NT2/D1 (cell line): ENCODE measurements at regions not wholly inside any gene's neighbourhood (a gene's known extent, or its start where the extent isn't known, plus 50 kb on each side); places are given as distances from the start of the nearest gene placed in this dataset.

ENCODE experiments used
- DNase-seq: peaks from one replicate; pipeline ENCODE4 v3.0.0-alpha.2; 2011; ENCODE audit warnings: low read depth, low spot score
- H3K27me3 ChIP-seq: 2 replicates; pipeline ENCODE4 v1.6.0; 2011; ENCODE audit warnings: mild to moderate bottlenecking; ENCODE audit not compliant: insufficient read length, insufficient read depth
- H3K36me3 ChIP-seq: 2 replicates; pipeline ENCODE4 v1.6.1; 2011; ENCODE audit warnings: mild to moderate bottlenecking, low read length, mixed read lengths; ENCODE audit not compliant: insufficient read depth, insufficient read length
- H3K4me1 ChIP-seq: 2 replicates; pipeline ENCODE4 v1.5.1; 2011; ENCODE audit not compliant: insufficient read depth, insufficient read length
- H3K4me3 ChIP-seq: 2 replicates; pipeline ENCODE4 v1.5.1; 2011; ENCODE audit warnings: low read depth; ENCODE audit not compliant: insufficient read length
- H3K9ac ChIP-seq: 2 replicates; pipeline ENCODE4 v1.6.0; 2011; ENCODE audit warnings: low read depth; ENCODE audit not compliant: insufficient read length
- H3K9me3 ChIP-seq: 2 replicates; pipeline ENCODE4 v1.5.1; 2011; ENCODE audit warnings: mild to moderate bottlenecking, low read length; ENCODE audit not compliant: insufficient read depth
- SUZ12 ChIP-seq: IDR thresholded peaks from 2 replicates; pipeline ENCODE4 v1.6.1; 2011; ENCODE audit not compliant: insufficient read length, insufficient read depth; ENCODE audit errors: extremely low read depth
- YY1 ChIP-seq: IDR thresholded peaks from 2 replicates; pipeline ENCODE4 v1.6.1; 2011; ENCODE audit not compliant: insufficient read length, insufficient read depth
- ZNF274 ChIP-seq: IDR thresholded peaks from 2 replicates; pipeline ENCODE4 v1.6.1; 2011; ENCODE audit warnings: mild to moderate bottlenecking, low read depth, low read length

- H3K4me1 ChIP-seq: no peaks in the 10 kb centered on the region
- H3K4me3 ChIP-seq: no peak overlapping the region
- no peaks in the 10 kb centered on the region for H3K27me3 ChIP-seq
Observed at GRCh38 chr21:41037212-41037611, 130.7 kb upstream of the BACE2 start.

GRCh38 chr21:41037936-41038335, 130.0 kb upstream of the BACE2 start:
- Histone ChIP-seq H3K4me3 (no peak overlapping the region), H3K4me1 (no peaks in the 10 kb centered on the region), H3K9me3 (no peaks in the 10 kb centered on the region), H3K27me3 (no peaks in the 10 kb centered on the region), H3K9ac (no peak overlapping the region), H3K36me3 (no peaks in the 10 kb centered on the region)
- DNase-seq: peak; percentile 28
- no peak for TF ChIP-seq ZNF274
- TF ChIP-seq SUZ12: no peak
- TF ChIP-seq YY1: no peak

More at GRCh38 chr21:41037212-41037611, 130.7 kb upstream of the BACE2 start:
- no peaks in the 10 kb centered on the region for H3K36me3 ChIP-seq
- no peaks in the 10 kb centered on the region for H3K9me3 ChIP-seq
- H3K9ac ChIP-seq: no peak overlapping the region
- DNase-seq: no peak
- TF ChIP-seq YY1: no peak
- no peak for TF ChIP-seq SUZ12
- no peak for TF ChIP-seq ZNF274

GRCh38 chr21:41043014-41043413, 124.9 kb upstream of the BACE2 start:
- TF ChIP-seq ZNF274 (no peak), SUZ12 (no peak), YY1 (no peak)
- no peak for DNase-seq
- H3K27me3 ChIP-seq: no peaks in the 10 kb centered on the region
- no peaks in the 10 kb centered on the region for H3K9me3 ChIP-seq
- no peaks in the 10 kb centered on the region for H3K4me1 ChIP-seq
- H3K9ac ChIP-seq: no peak overlapping the region
- no peaks in the 10 kb centered on the region for H3K36me3 ChIP-seq
- no peak overlapping the region for H3K4me3 ChIP-seq

GRCh38 chr21:41045534-41046268, 122.3 kb upstream of the BACE2 start:
- no peak overlapping the region for H3K9ac ChIP-seq
- H3K27me3 ChIP-seq: no peaks in the 10 kb centered on the region
- H3K36me3 ChIP-seq: no peaks in the 10 kb centered on the region
- H3K9me3 ChIP-seq: no peaks in the 10 kb centered on the region
- TF ChIP-seq YY1 (no peak), ZNF274 (no peak), SUZ12 (no peak)
- H3K4me1 ChIP-seq: no peaks in the 10 kb centered on the region
- H3K4me3 ChIP-seq: no peak overlapping the region
- DNase-seq: no peak

- Histone ChIP-seq H3K9ac (no peak overlapping the region), H3K9me3 (no peaks in the 10 kb centered on the region), H3K4me3 (no peak overlapping the region), H3K4me1 (no peaks in the 10 kb centered on the region), H3K27me3 (no peaks in the 10 kb centered on the region), H3K36me3 (no peaks in the 10 kb centered on the region)
- DNase-seq: no peak
- TF ChIP-seq SUZ12 (no peak), ZNF274 (no peak), YY1 (no peak)
Observed at GRCh38 chr21:41048145-41048544, 119.8 kb upstream of the BACE2 start.

GRCh38 chr21:41048623-41049022, 119.3 kb upstream of the BACE2 start:
- no peak overlapping the region for H3K4me3 ChIP-seq
- H3K9me3 ChIP-seq: no peaks in the 10 kb centered on the region
- no peak overlapping the region for H3K9ac ChIP-seq
- DNase-seq: no peak
- H3K27me3 ChIP-seq: no peaks in the 10 kb centered on the region
- no peaks in the 10 kb centered on the region for H3K4me1 ChIP-seq
- TF ChIP-seq ZNF274: no peak
- no peaks in the 10 kb centered on the region for H3K36me3 ChIP-seq

- H3K9ac ChIP-seq: no peak overlapping the region
- H3K9me3 ChIP-seq: peaks cover under 1% of the 10 kb centered on the region; the same call in 1 of the 2 replicates
- DNase-seq: no peak
- H3K36me3 ChIP-seq: no peaks in the 10 kb centered on the region
- no peak for TF ChIP-seq SUZ12
- TF ChIP-seq YY1: no peak
- TF ChIP-seq ZNF274: no peak
- no peak overlapping the region for H3K4me3 ChIP-seq
- no peaks in the 10 kb centered on the region for H3K27me3 ChIP-seq
- peaks cover 4% of the 10 kb centered on the region for H3K4me1 ChIP-seq
Observed at GRCh38 chr21:41052820-41053555, 115.0 kb upstream of the BACE2 start.
